OCI-LY1 (cell line): ENCODE measurements at regions not wholly inside any gene's neighbourhood (a gene's known extent, or its start where the extent isn't known, plus 50 kb on each side); places are given as distances from the start of the nearest gene placed in this dataset.

Experiments used
- EZH2 ChIP-seq: fragments of 200-600 bp; sonication (generic), shearing (Covaris generic); IDR thresholded peaks from 2 replicates; pipeline ENCODE4 v1.8.0; 2017; ENCODE audit warnings: borderline replicate concordance, mixed run types, mild to moderate bottlenecking, antibody characterized with exemption, low read length, moderate library complexity, mixed read lengths
- TF ChIP-seq, protein P1 (sequence below): fragments of 200-600 bp; sonication (generic), shearing (Covaris generic); IDR thresholded peaks from 2 replicates; pipeline ENCODE4 v1.5.1; 2017; ENCODE audit warnings: mild to moderate bottlenecking, antibody characterized with exemption, low read length, moderate library complexity, mixed read lengths

GRCh38 chr14:86541972-86542371, 1012.0 kb downstream of the FLRT2 start:
- TF ChIP-seq, protein P1, sequence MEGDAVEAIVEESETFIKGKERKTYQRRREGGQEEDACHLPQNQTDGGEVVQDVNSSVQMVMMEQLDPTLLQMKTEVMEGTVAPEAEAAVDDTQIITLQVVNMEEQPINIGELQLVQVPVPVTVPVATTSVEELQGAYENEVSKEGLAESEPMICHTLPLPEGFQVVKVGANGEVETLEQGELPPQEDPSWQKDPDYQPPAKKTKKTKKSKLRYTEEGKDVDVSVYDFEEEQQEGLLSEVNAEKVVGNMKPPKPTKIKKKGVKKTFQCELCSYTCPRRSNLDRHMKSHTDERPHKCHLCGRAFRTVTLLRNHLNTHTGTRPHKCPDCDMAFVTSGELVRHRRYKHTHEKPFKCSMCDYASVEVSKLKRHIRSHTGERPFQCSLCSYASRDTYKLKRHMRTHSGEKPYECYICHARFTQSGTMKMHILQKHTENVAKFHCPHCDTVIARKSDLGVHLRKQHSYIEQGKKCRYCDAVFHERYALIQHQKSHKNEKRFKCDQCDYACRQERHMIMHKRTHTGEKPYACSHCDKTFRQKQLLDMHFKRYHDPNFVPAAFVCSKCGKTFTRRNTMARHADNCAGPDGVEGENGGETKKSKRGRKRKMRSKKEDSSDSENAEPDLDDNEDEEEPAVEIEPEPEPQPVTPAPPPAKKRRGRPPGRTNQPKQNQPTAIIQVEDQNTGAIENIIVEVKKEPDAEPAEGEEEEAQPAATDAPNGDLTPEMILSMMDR = no peak
- TF ChIP-seq EZH2 = no peak
